Stimulated activated CD4-positive, alpha-beta T cell treated with anti-CD3 and anti-CD28 coated beads, Interleukin-12 subunit alpha, Interleukin-12 subunit beta, amount 100 ng/mL, for 48 hours (primary cell): ENCODE measurements at regions not wholly inside any gene's neighbourhood (a gene's known extent, or its start where the extent isn't known, plus 50 kb on each side); places are given as distances from the start of the nearest gene placed in this dataset.
A peak's percentile ranks its signal among the peaks of the same experiment; 100 is the strongest.

Experiments
- DNase-seq, 3 donors: peaks; one replicate each; pipeline ENCODE4 v3.0.0-alpha.2; 2020; ENCODE audit warnings: low read depth in 2 of 3, low spot score in 1 of 3

- no peak for DNase-seq
Observed at GRCh38 chr2:64825831-64826491, 163.2 kb upstream of the SLC1A4 start.

DNA sequence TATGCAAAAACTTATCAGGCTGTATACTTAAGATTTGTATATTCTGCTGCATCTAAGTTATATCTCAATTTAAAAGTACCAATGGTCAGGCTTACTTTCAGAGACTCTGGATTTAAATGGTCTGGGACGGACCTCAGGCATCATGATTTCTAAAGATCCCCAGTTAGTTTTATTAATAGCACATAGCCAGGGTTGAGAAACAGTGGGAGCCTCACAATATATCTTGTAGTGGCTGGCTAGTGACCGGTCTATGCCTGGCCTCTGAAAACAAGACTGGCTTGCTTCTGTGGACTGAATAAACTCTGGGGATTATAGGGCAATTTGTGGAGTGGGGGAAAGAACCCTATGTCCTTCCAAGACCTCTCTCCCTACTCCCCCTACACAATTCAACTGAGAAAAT, 162.5 kb upstream of the SLC1A4 start:
- no peak for DNase-seq

DNA sequence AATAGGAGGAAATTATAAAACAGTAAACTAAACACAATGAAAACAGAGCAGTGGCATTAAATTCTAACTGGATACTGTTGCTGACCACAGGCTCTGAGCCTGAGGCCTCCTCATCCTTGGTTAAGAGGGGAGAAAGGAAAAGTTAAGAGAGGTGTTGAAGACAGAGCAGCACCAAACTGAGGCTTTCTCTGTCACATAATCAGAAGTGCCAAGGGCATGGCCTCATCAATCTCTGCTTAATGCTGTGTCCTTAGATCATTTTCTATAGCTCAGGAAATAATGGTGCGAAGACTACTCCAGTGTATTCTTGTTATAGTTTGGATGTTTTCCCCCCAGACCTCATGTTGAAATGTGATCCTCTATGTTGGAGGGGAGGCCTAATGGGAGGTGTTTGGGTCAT, 160.9 kb upstream of the SLC1A4 start:
- DNase-seq: no peak

DNA sequence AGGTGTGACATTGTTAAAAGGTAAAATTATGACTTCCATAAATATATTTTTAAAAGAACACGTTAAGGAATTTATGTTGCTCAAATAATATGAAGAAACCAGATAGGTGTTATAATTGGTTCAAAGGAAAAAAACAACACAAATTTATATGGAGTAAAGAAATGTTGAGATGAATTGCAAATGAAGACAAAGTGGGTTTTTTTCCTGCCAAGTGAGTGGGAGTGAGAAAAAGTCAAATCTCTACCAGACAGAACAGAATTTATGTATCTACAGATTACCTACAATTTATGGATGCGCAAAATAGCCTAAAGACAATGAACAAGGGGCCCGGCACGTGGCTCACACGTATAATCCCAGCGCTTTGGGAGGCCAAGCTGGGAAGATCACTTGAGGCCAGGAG, 159.7 kb upstream of the SLC1A4 start:
- no peak for DNase-seq

DNA sequence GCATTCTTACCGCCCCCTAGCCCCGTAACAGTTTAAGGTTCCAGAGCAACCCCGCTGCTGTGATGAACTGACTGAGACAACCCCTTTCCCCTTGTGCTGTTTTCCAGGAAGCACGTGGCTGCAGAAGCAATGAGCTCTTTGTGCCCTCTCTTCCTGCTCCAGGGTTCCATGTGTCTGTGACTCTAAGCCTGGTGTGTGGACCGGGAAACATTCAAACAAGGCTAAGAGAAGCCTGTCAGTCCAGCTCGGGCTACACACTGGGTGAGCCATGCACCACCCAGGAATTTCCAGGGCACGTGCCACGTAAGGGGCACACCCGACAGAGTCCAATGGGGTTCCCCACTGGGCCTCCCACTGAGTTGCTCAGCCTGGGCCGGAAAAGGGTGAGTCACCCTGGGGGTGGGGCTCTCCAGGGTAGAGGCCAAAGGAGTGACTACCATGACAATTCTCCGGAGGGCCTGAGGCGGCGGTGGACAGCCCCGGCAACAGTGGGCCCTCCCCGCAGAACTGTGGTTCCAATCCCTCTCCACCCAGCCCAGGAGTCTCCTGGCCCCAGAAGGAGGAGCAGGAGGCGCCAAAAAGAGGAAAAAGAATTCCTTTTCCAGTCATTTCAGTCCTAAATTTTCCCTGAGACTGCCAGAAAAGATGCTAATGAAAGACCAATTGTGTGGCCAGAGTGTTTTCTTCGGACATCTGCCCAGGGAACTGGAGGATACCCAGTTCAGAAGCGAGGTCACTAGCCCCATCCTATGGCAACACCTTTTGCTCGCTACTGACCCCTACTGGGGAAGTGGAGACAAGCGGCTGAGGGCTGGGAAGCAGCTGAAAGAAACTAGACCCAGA, 157.8 kb upstream of the SLC1A4 start:
- DNase-seq: peak; percentile 78 to 94 (median 88)

- no peak for DNase-seq
Observed at GRCh38 chr2:64831977-64832328, 157.2 kb upstream of the SLC1A4 start.

- no peak for DNase-seq
Observed at GRCh38 chr2:64832936-64833335, 156.3 kb upstream of the SLC1A4 start.

- no peak for DNase-seq
Observed at GRCh38 chr2:64836566-64836965, 152.6 kb upstream of the SLC1A4 start.

- no peak for DNase-seq
Observed at GRCh38 chr2:64837116-64837731, 152.0 kb upstream of the SLC1A4 start.

GRCh38 chr2:64837925-64838641, 151.1 kb upstream of the SLC1A4 start:
- no peak for DNase-seq

DNA sequence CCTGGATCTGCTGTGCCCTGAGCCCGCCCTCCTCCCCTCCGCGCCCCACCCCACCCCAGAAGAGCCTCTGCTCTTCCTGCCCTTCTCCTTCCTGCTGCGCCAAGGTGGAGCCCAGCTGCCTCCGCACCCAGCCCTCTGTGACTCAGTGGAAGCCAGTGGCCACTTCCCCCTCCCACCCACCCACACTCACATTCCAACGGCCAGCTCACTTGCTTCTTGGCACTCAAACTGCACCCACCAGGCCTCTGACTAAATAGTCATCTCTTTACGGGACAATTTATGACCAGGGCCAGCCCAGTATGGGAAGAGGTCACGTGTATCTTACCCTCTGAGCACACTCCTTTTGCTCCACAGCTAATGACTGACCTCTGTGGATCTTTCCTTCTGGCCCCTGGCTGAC, 150.4 kb upstream of the SLC1A4 start:
- DNase-seq: no peak

- no peak for DNase-seq
Observed at GRCh38 chr2:64839844-64840243, 149.4 kb upstream of the SLC1A4 start.

- DNase-seq: no peak
Observed at GRCh38 chr2:64840426-64840881, 148.7 kb upstream of the SLC1A4 start.

DNA sequence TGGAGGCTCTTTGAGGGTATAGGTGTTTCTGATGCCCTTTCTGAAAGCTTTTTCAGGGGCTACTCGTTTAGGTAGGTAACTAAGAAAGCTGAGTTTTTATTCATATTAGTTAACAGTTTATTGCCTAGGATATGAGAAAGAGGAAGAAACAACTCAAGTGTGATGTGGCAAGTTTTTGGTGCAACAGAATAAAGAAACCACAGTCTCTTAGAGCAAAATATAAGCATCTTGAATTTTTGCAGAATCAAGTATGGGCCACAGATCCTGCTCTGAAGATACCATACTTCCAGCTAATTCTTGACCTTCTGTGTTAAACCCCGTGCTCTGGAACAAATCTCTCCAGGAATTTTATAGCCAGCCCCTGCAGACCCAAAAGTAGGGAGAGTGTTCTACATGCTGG, 147.7 kb upstream of the SLC1A4 start:
- no peak for DNase-seq

GRCh38 chr2:64842030-64842429, 147.2 kb upstream of the SLC1A4 start:
- no peak for DNase-seq

GRCh38 chr2:64844087-64844486, 145.1 kb upstream of the SLC1A4 start:
- DNase-seq: no peak

- no peak for DNase-seq
Observed at GRCh38 chr2:64845273-64845905, 143.8 kb upstream of the SLC1A4 start.

DNA sequence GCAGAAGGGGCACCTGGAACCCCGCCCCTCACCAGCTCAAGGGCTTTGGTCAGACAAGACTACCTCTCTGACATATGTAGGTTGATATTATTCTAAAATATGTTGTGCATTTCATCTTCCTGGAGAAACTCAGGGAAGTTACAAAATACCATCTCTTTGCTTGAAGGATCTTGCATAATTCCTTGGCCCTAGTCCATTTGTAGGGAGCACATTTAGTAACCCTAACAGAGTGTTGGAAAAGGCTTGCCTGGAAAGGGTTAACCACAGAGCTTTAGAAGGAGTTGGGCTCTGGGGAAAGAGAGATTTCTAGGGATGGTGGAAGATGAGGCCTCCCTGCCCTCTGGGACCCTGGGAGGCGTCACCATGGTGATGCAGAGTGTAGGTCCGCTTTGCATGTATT, 143.0 kb upstream of the SLC1A4 start:
- DNase-seq: no peak

DNA sequence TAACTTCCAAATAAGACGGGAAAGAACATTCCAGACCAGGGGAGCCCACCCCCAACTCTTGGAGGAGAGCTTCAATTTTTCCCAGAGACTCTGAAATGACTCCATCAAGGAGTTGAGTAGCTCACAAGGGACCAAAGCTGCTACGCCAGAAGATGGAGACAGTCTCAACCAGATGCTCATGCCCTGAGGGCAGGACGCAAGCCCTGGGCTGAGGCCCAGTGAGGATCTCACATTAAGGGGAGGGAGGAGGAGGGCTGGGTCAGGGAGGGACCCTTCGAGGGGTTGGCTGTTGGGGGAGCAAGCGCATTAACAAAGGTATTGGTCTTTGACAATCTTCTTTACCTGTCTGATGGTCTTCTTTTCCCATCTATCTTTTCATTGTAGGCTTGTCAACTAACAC, 141.3 kb upstream of the SLC1A4 start:
- no peak for DNase-seq

DNA sequence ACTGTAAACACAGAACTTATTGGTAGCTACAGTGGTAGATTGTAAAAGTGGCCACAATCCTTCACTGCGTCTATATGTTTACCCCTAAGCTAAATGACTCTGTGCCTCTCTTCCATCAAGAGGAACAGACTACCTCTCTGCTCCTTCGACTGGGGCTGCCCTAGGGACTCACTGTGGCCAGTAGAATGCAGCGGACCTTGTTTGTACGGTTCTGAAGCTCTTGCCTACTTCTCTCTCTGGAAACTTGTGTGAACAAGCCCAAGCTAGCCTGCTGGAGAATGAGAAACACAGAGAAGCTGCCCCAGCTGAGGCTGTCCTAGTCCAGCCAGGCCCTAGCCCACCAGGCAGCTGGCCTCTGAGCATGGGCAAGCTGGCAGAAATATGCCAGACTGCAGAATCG, 140.8 kb upstream of the SLC1A4 start:
- no peak for DNase-seq

DNA sequence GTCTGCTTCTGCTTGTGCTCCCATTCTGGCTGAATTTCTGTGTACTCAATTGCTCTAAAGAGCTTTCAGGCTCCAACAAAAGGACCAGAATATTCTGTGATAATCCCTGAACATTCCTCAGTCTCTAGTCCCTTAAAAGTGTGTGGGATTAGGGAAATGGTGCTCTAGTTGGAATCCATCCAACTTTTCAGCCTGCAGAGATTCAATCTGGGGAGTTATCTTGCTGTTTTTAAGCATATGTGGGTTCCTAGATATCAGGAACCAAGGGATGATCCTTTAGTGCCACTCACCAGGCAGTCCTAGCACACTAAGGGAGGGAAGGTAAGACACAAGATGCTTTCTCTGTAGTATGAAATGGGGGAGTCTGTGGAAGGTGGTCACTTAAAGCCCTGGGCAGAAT, 140.3 kb upstream of the SLC1A4 start:
- DNase-seq: no peak
